ENCODE measurements at regions not wholly inside any gene's neighbourhood (a gene's known extent, or its start where the extent isn't known, plus 50 kb on each side); places are given as distances from the start of the nearest gene placed in this dataset.

DNA sequence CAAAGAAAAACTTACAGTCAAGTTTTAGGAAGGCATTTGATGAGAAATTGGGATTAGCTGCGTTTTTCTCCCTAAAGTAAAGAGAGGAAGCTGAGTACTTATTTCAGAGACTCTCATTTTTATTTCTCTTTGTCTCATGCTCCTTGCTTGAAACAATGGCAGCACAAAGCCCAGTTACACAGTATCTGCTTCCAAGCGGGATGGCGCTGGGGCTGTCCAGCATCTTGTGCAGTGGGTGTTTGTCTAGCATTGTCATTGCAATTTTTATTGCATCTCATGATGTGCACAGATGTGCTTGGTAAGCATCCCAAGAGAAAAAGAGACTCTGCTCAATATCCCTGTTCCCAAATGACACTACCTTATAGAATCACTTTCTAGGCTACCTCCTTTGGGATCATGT is 102.8 kb upstream of the ZNF521 start:
- H2AFZ ChIP-seq (ENCODE audit: control insufficient read depth, low read length) = no peak overlapping the region
- no peaks in the 10 kb centered on the region for H3K79me2 ChIP-seq (ENCODE audit: control insufficient read depth, insufficient read depth, low read length)
- H3K4me3 ChIP-seq (ENCODE audit: control insufficient read depth in 2 of 3, extremely low read depth in 1 of 3, insufficient read depth in 2 of 3, low read depth in 1 of 3, low read length in 3 of 3) = no peak overlapping the region
- dilution Hi-C loops (cut with MboI; ENCODE audit: extremely low pct_ligation_motif_present, low sequenced_read_pairs) = no loop called here
- H3K36me3 ChIP-seq (ENCODE audit: control insufficient read depth in 2 of 2, extremely low read depth in 1 of 2, insufficient read depth in 2 of 2, low read length in 2 of 2) = no peaks in the 10 kb centered on the region
- no peaks in the 10 kb centered on the region for H3K4me1 ChIP-seq (ENCODE audit: control insufficient read depth, extremely low read depth, insufficient read depth, low read length)
- no peaks in the 10 kb centered on the region for H3K9me1 ChIP-seq (ENCODE audit: control insufficient read depth, extremely low read depth, insufficient read depth, low read length)
- no peaks in the 10 kb centered on the region for H3K27me3 ChIP-seq (ENCODE audit: control insufficient read depth, extremely low read depth, insufficient read depth, low read length)
- H4K20me1 ChIP-seq (ENCODE audit: control insufficient read depth, extremely low read depth, insufficient read depth, low read length) = no peaks in the 10 kb centered on the region
- H3K9ac ChIP-seq (ENCODE audit: control insufficient read depth, extremely low read depth, insufficient read depth, low read length) = no peak overlapping the region
- FAIRE-seq (no peak), DNase-seq (ENCODE audit: low read depth, low spot score) (no peak)
- TF ChIP-seq, protein P1, sequence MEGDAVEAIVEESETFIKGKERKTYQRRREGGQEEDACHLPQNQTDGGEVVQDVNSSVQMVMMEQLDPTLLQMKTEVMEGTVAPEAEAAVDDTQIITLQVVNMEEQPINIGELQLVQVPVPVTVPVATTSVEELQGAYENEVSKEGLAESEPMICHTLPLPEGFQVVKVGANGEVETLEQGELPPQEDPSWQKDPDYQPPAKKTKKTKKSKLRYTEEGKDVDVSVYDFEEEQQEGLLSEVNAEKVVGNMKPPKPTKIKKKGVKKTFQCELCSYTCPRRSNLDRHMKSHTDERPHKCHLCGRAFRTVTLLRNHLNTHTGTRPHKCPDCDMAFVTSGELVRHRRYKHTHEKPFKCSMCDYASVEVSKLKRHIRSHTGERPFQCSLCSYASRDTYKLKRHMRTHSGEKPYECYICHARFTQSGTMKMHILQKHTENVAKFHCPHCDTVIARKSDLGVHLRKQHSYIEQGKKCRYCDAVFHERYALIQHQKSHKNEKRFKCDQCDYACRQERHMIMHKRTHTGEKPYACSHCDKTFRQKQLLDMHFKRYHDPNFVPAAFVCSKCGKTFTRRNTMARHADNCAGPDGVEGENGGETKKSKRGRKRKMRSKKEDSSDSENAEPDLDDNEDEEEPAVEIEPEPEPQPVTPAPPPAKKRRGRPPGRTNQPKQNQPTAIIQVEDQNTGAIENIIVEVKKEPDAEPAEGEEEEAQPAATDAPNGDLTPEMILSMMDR (optimal IDR thresholded peaks at IDR 0.05 in 1 of 3, IDR thresholded peaks at IDR 0.05 in 1 of 3, conservative IDR thresholded peaks at IDR 0.05 in 1 of 3; ENCODE audit: extremely low read depth in 1 of 3, insufficient read depth in 2 of 3, low read length in 3 of 3) = no peak
- no peak for TF ChIP-seq EZH2 (IDR thresholded peaks at IDR 0.05; ENCODE audit: low read length)
- no peak overlapping the region for H3K4me2 ChIP-seq (ENCODE audit: control insufficient read depth, extremely low read depth, insufficient read depth, low read depth, low read length)
- H3K27ac ChIP-seq (ENCODE audit: control insufficient read depth, insufficient read depth, low read length) = no peak overlapping the region
- H3K9me3 ChIP-seq (ENCODE audit: control insufficient read depth, low read depth, low read length) = no peaks in the 10 kb centered on the region

- no peak for TF ChIP-seq EZH2 (IDR thresholded peaks at IDR 0.05; ENCODE audit: low read length)
- TF ChIP-seq, protein P1 (optimal IDR thresholded peaks at IDR 0.05 in 1 of 3, IDR thresholded peaks at IDR 0.05 in 1 of 3, conservative IDR thresholded peaks at IDR 0.05 in 1 of 3; ENCODE audit: extremely low read depth in 1 of 3, insufficient read depth in 2 of 3, low read length in 3 of 3) = no peak
- Histone ChIP-seq H3K4me1 (ENCODE audit: control insufficient read depth, extremely low read depth, insufficient read depth, low read length) (no peaks in the 10 kb centered on the region), H3K9ac (ENCODE audit: control insufficient read depth, extremely low read depth, insufficient read depth, low read length) (no peak overlapping the region), H3K36me3 (ENCODE audit: control insufficient read depth in 2 of 2, extremely low read depth in 1 of 2, insufficient read depth in 2 of 2, low read length in 2 of 2) (no peaks in the 10 kb centered on the region), H4K20me1 (ENCODE audit: control insufficient read depth, extremely low read depth, insufficient read depth, low read length) (no peaks in the 10 kb centered on the region), H3K27ac (ENCODE audit: control insufficient read depth, insufficient read depth, low read length) (no peak overlapping the region), H3K4me3 (ENCODE audit: control insufficient read depth in 2 of 3, extremely low read depth in 1 of 3, insufficient read depth in 2 of 3, low read depth in 1 of 3, low read length in 3 of 3) (no peak overlapping the region), H3K27me3 (ENCODE audit: control insufficient read depth, extremely low read depth, insufficient read depth, low read length) (no peaks in the 10 kb centered on the region), H3K9me1 (ENCODE audit: control insufficient read depth, extremely low read depth, insufficient read depth, low read length) (no peaks in the 10 kb centered on the region), H3K4me2 (ENCODE audit: control insufficient read depth, extremely low read depth, insufficient read depth, low read depth, low read length) (no peak overlapping the region), H2AFZ (ENCODE audit: control insufficient read depth, low read length) (no peak overlapping the region), H3K9me3 (ENCODE audit: control insufficient read depth, low read depth, low read length) (no peaks in the 10 kb centered on the region), H3K79me2 (ENCODE audit: control insufficient read depth, insufficient read depth, low read length) (no peaks in the 10 kb centered on the region)
- dilution Hi-C loops (cut with MboI; ENCODE audit: extremely low pct_ligation_motif_present, low sequenced_read_pairs) = no loop called here
- FAIRE-seq (no peak), DNase-seq (ENCODE audit: low read depth, low spot score) (no peak)
These were observed 102.3 kb upstream of the ZNF521 start for GRCh38 chr18:25454270-25454659.

Measured in keratinocyte (primary cell).